Endothelial cell of hepatic sinusoid (primary cell): ENCODE measurements at regions not wholly inside any gene's neighbourhood (a gene's known extent, or its start where the extent isn't known, plus 50 kb on each side); places are given as distances from the start of the nearest gene placed in this dataset.
"Not testable (repeated sequence)": the region's sequence is repeated elsewhere in the genome, so short reads cannot be mapped to it uniquely, and the experiment has no call there.

ENCODE experiments used
- in situ Hi-C: cut with HindIII; loops from 2 replicates; pipeline ENCODE4 v1.10.0; 2017; ENCODE audit warnings: low sequenced_read_pairs

GRCh38 chr5:124956471-124957029, 210.1 kb upstream of the ZNF608 start:
- in situ Hi-C loops: no loop called here

GRCh38 chr5:124957063-124957462, 210.6 kb upstream of the ZNF608 start:
- in situ Hi-C loops: no loop called here

GRCh38 chr5:124960266-124960665, 213.8 kb upstream of the ZNF608 start:
- in situ Hi-C loops: no loop called here

- in situ Hi-C loops: no loop called here
These were observed 215.1 kb upstream of the ZNF608 start for GRCh38 chr5:124961521-124961920.

- in situ Hi-C loops: no loop called here
These were observed 215.7 kb upstream of the ZNF608 start for GRCh38 chr5:124962111-124962510.

- in situ Hi-C loops: no loop called here
These were observed 216.3 kb upstream of the ZNF608 start for GRCh38 chr5:124962735-124963134.

GRCh38 chr5:124963236-124963919, 216.9 kb upstream of the ZNF608 start:
- in situ Hi-C loops: no loop called here

- in situ Hi-C loops: not testable (repeated sequence)
These were observed 220.3 kb upstream of the ZNF608 start for GRCh38 chr5:124966741-124967140.

GRCh38 chr5:124970381-124970780, 223.9 kb upstream of the ZNF608 start:
- in situ Hi-C loops: not testable (repeated sequence)

GRCh38 chr5:124972703-124973102, 226.3 kb upstream of the ZNF608 start:
- in situ Hi-C loops: no loop called here

- in situ Hi-C loops: no loop called here
These were observed 227.2 kb upstream of the ZNF608 start for GRCh38 chr5:124973661-124974060.

GRCh38 chr5:124976086-124976485, 229.6 kb upstream of the ZNF608 start:
- in situ Hi-C loops: no loop called here

GRCh38 chr5:124979251-124979650, 232.8 kb upstream of the ZNF608 start:
- in situ Hi-C loops: no loop called here

GRCh38 chr5:124980163-124980941, 233.9 kb upstream of the ZNF608 start:
- in situ Hi-C loops: no loop called here

GRCh38 chr5:124981901-124982300, 235.5 kb upstream of the ZNF608 start:
- in situ Hi-C loops: no loop called here

GRCh38 chr5:124986170-124986569, 239.7 kb upstream of the ZNF608 start:
- in situ Hi-C loops: no loop called here

- in situ Hi-C loops: no loop called here
These were observed 240.2 kb upstream of the ZNF608 start for GRCh38 chr5:124986667-124987066.

- in situ Hi-C loops: not testable (repeated sequence)
These were observed 241.3 kb upstream of the ZNF608 start for GRCh38 chr5:124987786-124988185.

- in situ Hi-C loops: no loop called here
These were observed 244.3 kb upstream of the ZNF608 start for GRCh38 chr5:124990723-124991122.

- in situ Hi-C loops: no loop called here
These were observed 249.0 kb upstream of the ZNF608 start for GRCh38 chr5:124995421-124995820.

GRCh38 chr5:124996023-124996763, 249.8 kb upstream of the ZNF608 start:
- in situ Hi-C loops: no loop called here

- in situ Hi-C loops: no loop called here
These were observed 250.3 kb upstream of the ZNF608 start for GRCh38 chr5:124996764-124997077.
